B cell (primary cell): ENCODE measurements at regions not wholly inside any gene's neighbourhood (a gene's known extent, or its start where the extent isn't known, plus 50 kb on each side); places are given as distances from the start of the nearest gene placed in this dataset.

ENCODE experiments used
- ATAC-seq: fragments of 200-7000 bp; cut with Tn5 transposase; one replicate; pipeline ENCODE4 v1.10.0; 2021; ENCODE audit warnings: low read depth, mild to moderate bottlenecking, moderate number of reproducible peaks, moderate library complexity
- CTCF ChIA-PET: fragments of 350-600 bp; sonication (Branson Sonifier 250); formaldehyde crosslinking; loops from one replicate; lab custom pipeline; 2021; ENCODE audit warnings: antibody characterized with exemption, inconsistent platforms; lab: Charles Lee
- POLR2A ChIA-PET: fragments of 350-600 bp; sonication (Branson Sonifier 250); formaldehyde crosslinking; loops from one replicate; lab custom pipeline; 2021; ENCODE audit warnings: antibody characterized with exemption; lab: Charles Lee
- DNase-seq: peaks from one replicate; pipeline ENCODE4 v3.0.0; 2013
- H2AFZ ChIP-seq: 2 replicates; pipeline ENCODE4 v1.6.1; 2012; ENCODE audit warnings: mild to moderate bottlenecking, low read depth, low read length; ENCODE audit not compliant: insufficient read depth, poor library complexity, severe bottlenecking
- H3K27ac ChIP-seq, 2 donors: 1 replicate in 1 of 2; 2 replicates in 1 of 2; pipeline ENCODE4 v1.5.1; 2012 to 2013; ENCODE audit warnings: low read length in 2 of 2, mild to moderate bottlenecking in 2 of 2, moderate library complexity in 1 of 2
- H3K27me3 ChIP-seq, 4 experiments: fragments of 200-600 bp in 1 of 4; sonication (generic) in 1 of 4; replicated peaks in 1 of 4; 1 replicate in 2 of 4; 2 replicates in 2 of 4; pipeline versions ENCODE4 v1.6.1 to v1.7.0; 2013 to 2016; ENCODE audit warnings: low read length in 3 of 4, mild to moderate bottlenecking in 2 of 4, mixed read lengths in 1 of 4, moderate library complexity in 1 of 4; ENCODE audit not compliant: insufficient read depth in 4 of 4, control insufficient read depth in 3 of 4; ENCODE audit errors: control extremely low read depth in 1 of 4
- H3K36me3 ChIP-seq, 2 experiments: replicated peaks in 1 of 2; 1 replicate in 1 of 2; 2 replicates in 1 of 2; pipeline versions ENCODE4 v1.6.1 to v1.7.1; 2013; ENCODE audit warnings: low read length in 1 of 2; ENCODE audit not compliant: insufficient read depth in 2 of 2, control insufficient read depth in 1 of 2; ENCODE audit errors: control extremely low read depth in 1 of 2, extremely low read depth in 1 of 2
- H3K4me1 ChIP-seq, 2 donors: fragments of 200-600 bp in 1 of 2; sonication (generic) in 1 of 2; 1 replicate in 1 of 2; 2 replicates in 1 of 2; pipeline versions ENCODE4 v1.5.1 to v1.6.1; 2013 to 2017; ENCODE audit warnings: low read length in 2 of 2; ENCODE audit not compliant: control insufficient read depth in 2 of 2, insufficient read depth in 2 of 2
- H3K4me2 ChIP-seq: replicated peaks from 2 replicates; pipeline ENCODE3; 2012; ENCODE audit warnings: mild to moderate bottlenecking, low read depth, low read length; ENCODE audit not compliant: poor library complexity, severe bottlenecking
- H3K4me3 ChIP-seq, 5 experiments: fragments of 200-600 bp in 1 of 5; sonication (generic) in 1 of 5; 1 replicate in 3 of 5; 2 replicates in 2 of 5; pipeline versions ENCODE4 v1.5.1 to v1.7.0; 2011 to 2016; ENCODE audit warnings: low read length in 4 of 5, mild to moderate bottlenecking in 4 of 5, low read depth in 2 of 5, control low read depth in 1 of 5, moderate library complexity in 1 of 5; ENCODE audit not compliant: insufficient read depth in 1 of 5; ENCODE audit errors: control extremely low read depth in 1 of 5, extremely low read depth in 1 of 5
- H3K79me2 ChIP-seq: fragments of 200-600 bp; sonication (generic); one replicate; pipeline ENCODE4 v1.6.0; 2016; ENCODE audit warnings: low read length; ENCODE audit not compliant: control insufficient read depth, insufficient read depth
- H3K9ac ChIP-seq: fragments of 200-600 bp; sonication (generic); 2 replicates; pipeline ENCODE4 v1.6.1; 2017; ENCODE audit warnings: mild to moderate bottlenecking, low read length, moderate library complexity
- H3K9me3 ChIP-seq, 3 donors: one replicate each; pipeline versions ENCODE4 v1.6.1 to v1.7.1; 2013; ENCODE audit warnings: low read length in 2 of 3; ENCODE audit not compliant: control insufficient read depth in 2 of 3, insufficient read depth in 1 of 3; ENCODE audit errors: control extremely low read depth in 1 of 3
- H4K20me1 ChIP-seq: 2 replicates; pipeline ENCODE4 v1.6.0; 2012; ENCODE audit warnings: mild to moderate bottlenecking, low read length; ENCODE audit not compliant: insufficient read depth, control insufficient read depth, poor library complexity, severe bottlenecking
- H3K27ac Mint-ChIP-seq: one replicate; pipeline ENCODE4 v1.8.0; 2021; ENCODE audit warnings: mixed read lengths
- H3K27me3 Mint-ChIP-seq: one replicate; pipeline ENCODE4 v1.8.0; 2021; ENCODE audit warnings: mixed read lengths
- H3K4me1 Mint-ChIP-seq: one replicate; pipeline ENCODE4 v1.8.0; 2021; ENCODE audit warnings: mixed read lengths
- H3K4me3 Mint-ChIP-seq: one replicate; pipeline ENCODE4 v1.8.0; 2021; ENCODE audit warnings: mixed read lengths
- H3K9me3 Mint-ChIP-seq: one replicate; pipeline ENCODE4 v1.8.0; 2022; ENCODE audit warnings: mixed read lengths; ENCODE audit not compliant: insufficient read depth
- EZH2 ChIP-seq: IDR thresholded peaks from 2 replicates; pipeline ENCODE4 v1.6.1; 2012; ENCODE audit warnings: borderline replicate concordance, low read depth, mild to moderate bottlenecking, moderate library complexity, low read length; ENCODE audit not compliant: insufficient read depth, poor library complexity, severe bottlenecking
- WGBS: methylation state at CpG from one replicate; pipeline ENCODE4 v1.1.5; 2013; ENCODE audit warnings: missing lambda C conversion rate; ENCODE audit not compliant: insufficient coverage; 5-methylcytosine and 5-hydroxymethylcytosine counted together
- intact Hi-C: fragments of 100-400 bp; cut with micrococcal nuclease; formaldehyde crosslinking; loops from one replicate; pipeline ENCODE4 v1.10.0; 2022
- TF ChIP-seq, protein P1 (sequence below): fragments of 200-600 bp; IDR thresholded peaks from one replicate; pipeline ENCODE4 v1.8.0; 2022; ENCODE audit warnings: antibody characterized with exemption, mild to moderate bottlenecking

DNA sequence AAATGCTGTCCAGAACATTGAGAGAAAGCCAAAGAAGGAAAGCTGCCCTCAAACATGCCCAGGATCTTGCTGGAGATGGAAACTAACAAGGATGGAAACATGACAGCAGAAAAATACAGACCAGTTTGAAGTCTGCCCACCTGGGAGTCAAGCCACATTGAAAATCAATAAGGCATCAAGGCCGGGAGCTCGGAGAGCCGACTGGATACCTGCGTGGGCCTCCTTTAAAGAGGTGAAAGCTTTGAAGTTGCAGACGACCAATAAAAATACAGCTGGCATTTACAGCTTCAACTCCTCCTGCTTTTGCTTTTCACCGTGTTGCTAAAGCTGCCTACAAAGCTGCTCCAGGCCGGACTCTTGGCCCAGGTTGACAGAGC lies 279.7 kb downstream of the SRBD1 start:
- no peak overlapping the region for H2AFZ ChIP-seq
- TF ChIP-seq, protein P1, sequence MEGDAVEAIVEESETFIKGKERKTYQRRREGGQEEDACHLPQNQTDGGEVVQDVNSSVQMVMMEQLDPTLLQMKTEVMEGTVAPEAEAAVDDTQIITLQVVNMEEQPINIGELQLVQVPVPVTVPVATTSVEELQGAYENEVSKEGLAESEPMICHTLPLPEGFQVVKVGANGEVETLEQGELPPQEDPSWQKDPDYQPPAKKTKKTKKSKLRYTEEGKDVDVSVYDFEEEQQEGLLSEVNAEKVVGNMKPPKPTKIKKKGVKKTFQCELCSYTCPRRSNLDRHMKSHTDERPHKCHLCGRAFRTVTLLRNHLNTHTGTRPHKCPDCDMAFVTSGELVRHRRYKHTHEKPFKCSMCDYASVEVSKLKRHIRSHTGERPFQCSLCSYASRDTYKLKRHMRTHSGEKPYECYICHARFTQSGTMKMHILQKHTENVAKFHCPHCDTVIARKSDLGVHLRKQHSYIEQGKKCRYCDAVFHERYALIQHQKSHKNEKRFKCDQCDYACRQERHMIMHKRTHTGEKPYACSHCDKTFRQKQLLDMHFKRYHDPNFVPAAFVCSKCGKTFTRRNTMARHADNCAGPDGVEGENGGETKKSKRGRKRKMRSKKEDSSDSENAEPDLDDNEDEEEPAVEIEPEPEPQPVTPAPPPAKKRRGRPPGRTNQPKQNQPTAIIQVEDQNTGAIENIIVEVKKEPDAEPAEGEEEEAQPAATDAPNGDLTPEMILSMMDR: no peak
- no peak for TF ChIP-seq EZH2
- no peaks in the 10 kb centered on the region for H3K4me1 ChIP-seq
- no peak for ATAC-seq
- H3K36me3 ChIP-seq: no peaks in the 10 kb centered on the region
- Mint-ChIP-seq H3K27me3 (peaks cover 5% of the 10 kb centered on the region), H3K9me3 (no peaks in the 10 kb centered on the region), H3K4me3 (no peak overlapping the region), H3K27ac (no peak overlapping the region), H3K4me1 (peaks cover 2% of the 10 kb centered on the region)
- 90% methylated on average over 7 of the region's 7 CpGs for WGBS
- intact Hi-C loops: no loop called here
- ChIA-PET POLR2A (no interaction called here), CTCF (no interaction called here)
- H4K20me1 ChIP-seq: no peaks in the 10 kb centered on the region
- no peak overlapping the region for H3K27ac ChIP-seq
- H3K79me2 ChIP-seq: no peaks in the 10 kb centered on the region
- no peak overlapping the region for H3K4me2 ChIP-seq
- no peak overlapping the region for H3K9ac ChIP-seq
- peaks cover 0 to 4% (median under 1%) of the 10 kb centered on the region in 4 experiments for H3K27me3 ChIP-seq
- H3K4me3 ChIP-seq: no peak overlapping the region
- no peak for DNase-seq
- no peaks in the 10 kb centered on the region for H3K9me3 ChIP-seq

DNA sequence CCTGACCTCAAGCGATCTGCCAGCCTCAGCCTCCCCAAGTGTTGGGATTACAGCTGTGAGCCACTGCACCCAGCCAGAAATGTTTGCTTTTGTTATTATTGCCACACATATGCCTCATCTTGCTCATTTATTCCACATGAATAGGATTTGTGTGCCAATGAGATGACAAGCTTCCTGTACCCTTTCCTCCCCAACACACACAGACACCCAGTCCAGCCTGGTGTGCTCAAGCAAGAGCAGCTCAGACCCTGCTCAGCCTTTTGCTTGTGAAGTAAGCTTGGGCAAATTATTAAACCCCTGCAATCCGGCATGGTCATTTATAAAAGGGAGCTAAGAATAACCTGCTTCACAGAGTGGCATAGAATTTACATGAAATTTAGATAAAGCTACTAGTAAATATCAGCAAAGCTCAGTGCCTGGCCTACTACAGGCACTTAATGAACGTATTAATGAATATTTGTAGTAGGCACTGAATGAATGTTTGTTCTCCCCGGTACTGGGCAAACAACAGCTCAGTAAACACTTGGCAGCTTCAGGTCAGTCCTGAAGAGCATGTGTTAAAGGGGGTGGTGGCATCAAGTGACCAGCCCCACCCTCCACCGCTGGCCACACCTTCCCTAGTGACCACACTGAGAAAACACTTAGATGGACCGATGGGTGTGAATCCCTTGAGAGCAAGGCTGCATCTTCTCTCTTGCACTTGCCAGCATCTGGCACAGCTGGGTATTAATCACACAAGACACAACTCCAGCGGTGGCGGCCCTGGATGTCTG lies 280.2 kb downstream of the SRBD1 start:
- no peak overlapping the region for H3K4me3 Mint-ChIP-seq
- intact Hi-C loops: no loop called here
- Histone ChIP-seq H3K9me3 (no peaks in the 10 kb centered on the region), H3K27me3 (peaks cover 0 to 4% (median under 1%) of the 10 kb centered on the region in 4 experiments), H2AFZ (no peak overlapping the region), H4K20me1 (no peaks in the 10 kb centered on the region), H3K9ac (no peak overlapping the region), H3K36me3 (no peaks in the 10 kb centered on the region), H3K4me1 (no peaks in the 10 kb centered on the region), H3K79me2 (no peaks in the 10 kb centered on the region), H3K4me2 (no peak overlapping the region), H3K4me3 (no peak overlapping the region), H3K27ac (no peak overlapping the region)
- ATAC-seq (no peak), DNase-seq (no peak)
- ChIA-PET CTCF (no interaction called here), POLR2A (no interaction called here)
- no peaks in the 10 kb centered on the region for H3K9me3 Mint-ChIP-seq
- H3K27me3 Mint-ChIP-seq: peaks cover 6% of the 10 kb centered on the region
- H3K4me1 Mint-ChIP-seq: peaks cover 2% of the 10 kb centered on the region
- TF ChIP-seq, protein P1: no peak
- TF ChIP-seq EZH2: no peak
- WGBS: 97% methylated on average over 7 of the region's 8 CpGs
- no peak overlapping the region for H3K27ac Mint-ChIP-seq
